GM12878 (cell line): ENCODE measurements at regions not wholly inside any gene's neighbourhood (a gene's known extent, or its start where the extent isn't known, plus 50 kb on each side); places are given as distances from the start of the nearest gene placed in this dataset.

Source experiments
- CTCF ChIP-seq, 3 experiments: IDR thresholded peaks in 2 of 3; conservative IDR thresholded peaks in 1 of 3; 2 replicates each; pipeline ENCODE4 v1.5.1; 2011; ENCODE audit warnings: low read depth in 3 of 3, low read length in 3 of 3, mild to moderate bottlenecking in 3 of 3, control low read depth in 2 of 3, moderate library complexity in 2 of 3, inconsistent platforms in 1 of 3, mixed read lengths in 1 of 3; ENCODE audit not compliant: control insufficient read depth in 2 of 3, insufficient read depth in 1 of 3; ENCODE audit errors: extremely low read depth in 1 of 3
- EZH2 ChIP-seq: IDR thresholded peaks from 2 replicates; pipeline ENCODE4 v1.6.1; 2012; ENCODE audit warnings: low read depth, mild to moderate bottlenecking, control low read depth, inconsistent platforms, low read length, borderline replicate concordance; ENCODE audit not compliant: control insufficient read depth
- MTA2 ChIP-seq: fragments of 450-650 bp; IDR thresholded peaks from 2 replicates; pipeline ENCODE4 v1.6.1; 2016; ENCODE audit warnings: low read depth, mild to moderate bottlenecking, moderate library complexity
- RAD21 ChIP-seq: IDR thresholded peaks from 2 replicates; pipeline ENCODE4 v1.6.1; 2011; ENCODE audit warnings: mild to moderate bottlenecking, low read depth, low read length, moderate library complexity; ENCODE audit not compliant: insufficient read depth
- ZBTB11 ChIP-seq: fragments of 450-650 bp; formaldehyde crosslinking; IDR thresholded peaks from 2 replicates; pipeline ENCODE4 v1.5.0; 2022; ENCODE audit warnings: mild to moderate bottlenecking, missing genetic modification characterization

- TF ChIP-seq CTCF (IDR thresholded peaks at IDR 0.05 in 2 of 3, conservative IDR thresholded peaks at IDR 0.05 in 1 of 3; ENCODE audit: control insufficient read depth in 2 of 3, extremely low read depth in 1 of 3, insufficient read depth in 1 of 3, low read depth in 3 of 3, low read length in 3 of 3) (no peak), EZH2 (no peak), RAD21 (no peak), MTA2 (no peak), ZBTB11 (CRISPR knock-in tag) (no peak)
Measured at GRCh38 chr1:234684856-234685255, 74.9 kb upstream of the IRF2BP2 start.
